Urinary bladder (tissue), 3 donors: ENCODE measurements at regions not wholly inside any gene's neighbourhood (a gene's known extent, or its start where the extent isn't known, plus 50 kb on each side); places are given as distances from the start of the nearest gene placed in this dataset.
"Not testable (repeated sequence)": the region's sequence is repeated elsewhere in the genome, so short reads cannot be mapped to it uniquely, and the experiment has no call there.

Source experiments
- DNase-seq: peaks from one replicate; pipeline ENCODE4 v3.0.0-alpha.2; 2015; ENCODE audit errors: extremely low spot score
- H3K27ac ChIP-seq: one replicate; pipeline ENCODE4 v1.5.1; 2013; ENCODE audit warnings: low read depth, mild to moderate bottlenecking, moderate library complexity
- H3K36me3 ChIP-seq: one replicate; pipeline ENCODE4 v1.6.1; 2013; ENCODE audit warnings: mild to moderate bottlenecking, moderate library complexity; ENCODE audit not compliant: insufficient read depth
- H3K4me1 ChIP-seq: one replicate; pipeline ENCODE4 v1.6.1; 2013; ENCODE audit warnings: mild to moderate bottlenecking, moderate library complexity; ENCODE audit not compliant: insufficient read depth
- H3K4me3 ChIP-seq: one replicate; pipeline ENCODE4 v1.5.1; 2013; ENCODE audit warnings: low read depth, low read length
- WGBS: extraction: QIAGEN DNeasy Blood & Tissue Kit; methylation state at CpG from one replicate; pipeline ENCODE4 v1.1.7; 2013; 5-methylcytosine and 5-hydroxymethylcytosine counted together
- donor health status: healthy with polysubstance abuse.
- donor health status: healthy.

- Histone ChIP-seq H3K36me3 (no peaks in the 10 kb centered on the region), H3K27ac (no peak overlapping the region), H3K4me3 (no peak overlapping the region), H3K4me1 (no peaks in the 10 kb centered on the region)
- no peak for DNase-seq
- WGBS, result 74% methylated on average over 2 of the region's 2 CpGs
Observed at GRCh38 chr16:62846399-62847057, 810.3 kb upstream of the CDH8 start.

GRCh38 chr16:62832214-62832613, 796.0 kb upstream of the CDH8 start:
- Histone ChIP-seq H3K4me1 (no peaks in the 10 kb centered on the region), H3K4me3 (no peak overlapping the region), H3K36me3 (no peaks in the 10 kb centered on the region), H3K27ac (no peak overlapping the region)
- WGBS, result 71% methylated on average over 4 of the region's 4 CpGs
- DNase-seq, result no peak

- H3K36me3 ChIP-seq, result no peaks in the 10 kb centered on the region
- 85% methylated on average over 2 of the region's 2 CpGs for WGBS
- no peak for DNase-seq
- no peak overlapping the region for H3K4me3 ChIP-seq
- no peaks in the 10 kb centered on the region for H3K4me1 ChIP-seq
- H3K27ac ChIP-seq, result no peak overlapping the region
Observed at GRCh38 chr16:62831235-62831850, 795.1 kb upstream of the CDH8 start.

GRCh38 chr16:62829607-62830006, 793.4 kb upstream of the CDH8 start:
- H3K27ac ChIP-seq, result no peak overlapping the region
- 42% methylated on average over 3 of the region's 3 CpGs for WGBS
- H3K4me3 ChIP-seq, result no peak overlapping the region
- no peak for DNase-seq
- H3K36me3 ChIP-seq, result no peaks in the 10 kb centered on the region
- H3K4me1 ChIP-seq, result no peaks in the 10 kb centered on the region

GRCh38 chr16:62829084-62829483, 792.8 kb upstream of the CDH8 start:
- no peaks in the 10 kb centered on the region for H3K4me1 ChIP-seq
- H3K4me3 ChIP-seq, result no peak overlapping the region
- no peak overlapping the region for H3K27ac ChIP-seq
- 61% methylated on average over 1 of the region's 1 CpG for WGBS
- H3K36me3 ChIP-seq, result no peaks in the 10 kb centered on the region
- DNase-seq, result no peak

- H3K4me3 ChIP-seq, result no peak overlapping the region
- no peaks in the 10 kb centered on the region for H3K4me1 ChIP-seq
- DNase-seq, result no peak
- no peaks in the 10 kb centered on the region for H3K36me3 ChIP-seq
- whole genome bisulfite sequencing, result 92% methylated on average over 2 of the region's 2 CpGs
- no peak overlapping the region for H3K27ac ChIP-seq
Observed at GRCh38 chr16:62821824-62822223, 785.6 kb upstream of the CDH8 start.

- Histone ChIP-seq H3K27ac (no peak overlapping the region), H3K4me1 (no peaks in the 10 kb centered on the region), H3K36me3 (no peaks in the 10 kb centered on the region), H3K4me3 (no peak overlapping the region)
- WGBS, result 78% methylated on average over 3 of the region's 3 CpGs
- DNase-seq, result no peak
Observed at GRCh38 chr16:62816971-62817519, 780.8 kb upstream of the CDH8 start.

- WGBS, result 60% methylated on average over 2 of the region's 2 CpGs
- Histone ChIP-seq H3K4me3 (no peak overlapping the region), H3K4me1 (no peaks in the 10 kb centered on the region), H3K27ac (no peak overlapping the region), H3K36me3 (no peaks in the 10 kb centered on the region)
- DNase-seq, result no peak
Observed at GRCh38 chr16:62814891-62815290, 778.7 kb upstream of the CDH8 start.

- Histone ChIP-seq H3K4me3 (no peak overlapping the region), H3K27ac (no peak overlapping the region), H3K4me1 (no peaks in the 10 kb centered on the region), H3K36me3 (no peaks in the 10 kb centered on the region)
- no peak for DNase-seq
- WGBS, result 65% methylated on average over 4 of the region's 4 CpGs
Observed at GRCh38 chr16:62805221-62805857, 769.1 kb upstream of the CDH8 start.

- no peak for DNase-seq
- Histone ChIP-seq H3K27ac (no peak overlapping the region), H3K4me1 (no peaks in the 10 kb centered on the region), H3K36me3 (no peaks in the 10 kb centered on the region), H3K4me3 (no peak overlapping the region)
Observed at GRCh38 chr16:62794724-62795123, 758.5 kb upstream of the CDH8 start.

- H3K36me3 ChIP-seq, H3K4me3 ChIP-seq, H3K4me1 ChIP-seq, DNase-seq, H3K27ac ChIP-seq: not testable (repeated sequence)
- 73% methylated on average over 3 of the region's 3 CpGs for WGBS
Observed at GRCh38 chr16:62780081-62780480, 743.8 kb upstream of the CDH8 start.

- 80% methylated on average over 2 of the region's 2 CpGs for WGBS
- DNase-seq, result no peak
- H3K36me3 ChIP-seq, result no peaks in the 10 kb centered on the region
- H3K4me3 ChIP-seq, result no peak overlapping the region
- H3K4me1 ChIP-seq, result no peaks in the 10 kb centered on the region
- no peak overlapping the region for H3K27ac ChIP-seq
Observed at GRCh38 chr16:62764572-62764971, 728.3 kb upstream of the CDH8 start.

GRCh38 chr16:62760398-62760797, 724.2 kb upstream of the CDH8 start:
- Histone ChIP-seq H3K27ac (no peak overlapping the region), H3K36me3 (no peaks in the 10 kb centered on the region), H3K4me3 (no peak overlapping the region), H3K4me1 (no peaks in the 10 kb centered on the region)
- no peak for DNase-seq

GRCh38 chr16:62755938-62756337, 719.7 kb upstream of the CDH8 start:
- no peaks in the 10 kb centered on the region for H3K36me3 ChIP-seq
- H3K27ac ChIP-seq, result no peak overlapping the region
- H3K4me1 ChIP-seq, result no peaks in the 10 kb centered on the region
- WGBS, result 66% methylated on average over 4 of the region's 4 CpGs
- no peak for DNase-seq
- H3K4me3 ChIP-seq, result no peak overlapping the region
